ENCODE measurements at regions not wholly inside any gene's neighbourhood (a gene's known extent, or its start where the extent isn't known, plus 50 kb on each side); places are given as distances from the start of the nearest gene placed in this dataset.

GRCh38 chr21:20739421-20739820 is 258.8 kb upstream of the NCAM2 start:
- peak; percentile 30 for TF ChIP-seq CTCF (IDR thresholded peaks at IDR 0.05; ENCODE audit: low read length)
- TF ChIP-seq EZH2 (optimal IDR thresholded peaks at IDR 0.05; ENCODE audit: low read depth, low read length) = no peak

Measured in MM.1S (cell line).